CD1c-positive myeloid dendritic cell (primary cell): ENCODE measurements at regions not wholly inside any gene's neighbourhood (a gene's known extent, or its start where the extent isn't known, plus 50 kb on each side); places are given as distances from the start of the nearest gene placed in this dataset.

ENCODE experiments used
- DNase-seq: peaks from one replicate; pipeline ENCODE4 v3.0.0-alpha.2; 2016; ENCODE audit errors: extremely low spot score

DNA sequence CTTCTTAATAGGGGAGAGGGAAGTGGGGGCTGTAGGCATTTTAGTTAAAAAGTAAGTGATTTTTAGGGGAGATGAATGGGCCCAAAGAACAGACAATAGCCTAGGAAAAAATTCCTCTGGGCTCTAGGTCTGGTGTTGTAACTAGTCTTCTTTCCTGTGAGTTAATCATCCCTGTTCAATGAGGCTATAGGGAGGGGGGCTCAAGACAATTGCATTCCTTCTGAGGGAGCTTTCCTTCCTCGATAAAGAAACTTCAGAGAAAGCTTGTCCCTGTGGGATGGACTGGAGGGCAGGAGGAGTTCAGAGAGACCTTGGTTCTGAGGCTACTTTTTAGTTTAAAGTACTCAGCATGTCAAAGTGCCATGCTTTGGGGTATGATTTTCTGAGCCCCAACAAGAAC is 127.2 kb downstream of the BBS10 start:
- DNase-seq = no peak

- DNase-seq = no peak
Measured at GRCh38 chr12:76219806-76220205, 128.4 kb downstream of the BBS10 start.

DNA sequence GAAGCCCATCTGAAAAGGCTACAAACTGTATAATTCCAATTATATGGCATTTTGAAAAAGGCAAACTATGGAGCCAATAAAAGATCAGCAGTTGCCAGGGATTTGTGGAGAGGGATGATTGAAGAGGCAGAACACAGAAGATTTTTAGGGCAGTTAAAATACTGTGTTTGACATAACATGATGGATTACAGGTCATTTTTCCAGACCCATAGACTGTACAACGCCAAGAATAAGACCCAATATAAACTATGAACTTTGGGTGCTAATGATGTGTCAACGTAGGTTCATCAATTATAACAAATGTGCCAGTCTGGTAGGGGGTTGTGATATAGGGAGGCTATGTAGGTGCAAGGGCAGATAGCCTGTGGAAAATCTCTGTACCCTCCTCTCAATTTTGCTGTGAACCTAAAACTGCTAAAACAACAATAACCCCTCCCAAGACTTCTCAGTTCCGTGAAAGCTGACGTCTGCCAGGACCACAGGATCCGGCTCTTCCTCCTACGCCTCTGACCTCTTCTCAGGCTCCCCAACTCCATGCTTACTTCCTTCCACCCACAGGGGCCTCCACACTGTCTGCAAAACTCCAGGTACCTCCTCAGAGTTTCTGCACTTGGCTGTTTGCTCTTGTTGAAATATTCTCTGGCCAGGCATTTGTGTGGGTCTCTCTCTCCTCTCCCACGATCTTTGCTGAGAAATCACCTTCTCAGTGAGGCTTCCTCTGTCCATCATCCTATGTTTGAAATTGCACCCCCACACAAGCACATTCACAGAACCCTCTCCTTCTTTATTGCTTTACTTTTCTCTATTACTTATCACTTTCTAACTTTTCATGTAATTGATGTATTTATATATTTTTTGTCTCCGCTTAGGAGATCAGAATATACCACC is 131.4 kb downstream of the BBS10 start:
- peak; percentile 66 for DNase-seq

DNA sequence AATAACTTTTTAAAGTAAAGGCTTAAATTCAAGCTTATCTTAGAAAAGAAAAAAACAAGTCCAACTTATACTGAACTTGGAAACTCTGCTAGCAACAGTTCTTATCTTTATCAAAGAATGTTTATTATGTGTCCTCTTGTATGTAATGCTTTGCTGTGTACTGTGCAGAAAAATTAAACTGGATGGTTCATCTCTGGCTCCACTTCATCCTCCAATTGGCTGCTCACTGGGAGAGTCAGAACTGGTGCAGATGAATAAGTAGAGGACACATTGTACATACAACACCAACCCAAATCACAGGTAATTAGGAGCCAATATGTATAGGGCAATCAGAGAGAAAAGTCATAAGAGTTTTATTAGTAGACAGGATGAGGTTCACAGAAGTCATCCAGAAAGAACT is 123.6 kb upstream of the NAP1L1 start:
- no peak for DNase-seq

DNA sequence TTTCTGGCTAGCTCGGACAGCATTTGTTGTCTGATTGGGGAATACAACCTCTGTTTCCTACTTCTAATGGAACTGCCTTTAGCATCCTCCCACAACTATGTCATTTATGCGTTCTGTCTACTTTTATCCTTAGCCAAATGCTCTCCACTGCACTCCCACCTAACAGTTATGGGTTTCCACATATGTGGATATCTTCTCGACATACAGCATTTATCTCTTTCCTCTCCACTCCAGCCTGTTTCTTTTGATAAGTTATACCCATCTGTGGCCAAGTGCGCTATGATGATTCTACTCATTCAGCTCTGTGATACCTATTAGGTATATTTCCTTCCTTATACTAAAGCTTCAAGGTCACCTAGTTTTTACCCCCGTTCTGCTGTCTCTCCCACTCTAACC is 122.2 kb upstream of the NAP1L1 start:
- no peak for DNase-seq

- DNase-seq = no peak
Measured at GRCh38 chr12:76206039-76206676, 121.7 kb upstream of the NAP1L1 start.

GRCh38 chr12:76202621-76203020 is 118.1 kb upstream of the NAP1L1 start:
- DNase-seq = peak; percentile 27

DNA sequence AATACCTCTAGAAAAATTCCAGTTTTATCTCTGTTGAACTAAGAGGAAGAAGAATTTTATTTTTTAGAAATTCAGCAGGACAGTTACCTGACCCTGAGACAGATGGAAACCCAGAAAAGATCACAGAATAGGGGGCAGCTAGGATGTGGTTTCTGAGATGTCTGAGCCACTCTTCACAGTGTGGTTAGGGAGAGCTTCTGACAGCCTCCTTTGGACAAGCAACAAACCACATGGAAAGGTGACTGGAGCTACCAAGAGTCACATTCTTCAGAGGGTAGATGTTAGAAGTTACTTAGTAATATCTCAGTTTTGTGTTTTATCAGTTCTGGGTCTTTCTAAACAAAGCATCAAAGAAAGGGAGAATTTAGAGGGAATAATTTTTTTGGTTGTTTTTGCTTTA is 117.3 kb upstream of the NAP1L1 start:
- no peak for DNase-seq

DNA sequence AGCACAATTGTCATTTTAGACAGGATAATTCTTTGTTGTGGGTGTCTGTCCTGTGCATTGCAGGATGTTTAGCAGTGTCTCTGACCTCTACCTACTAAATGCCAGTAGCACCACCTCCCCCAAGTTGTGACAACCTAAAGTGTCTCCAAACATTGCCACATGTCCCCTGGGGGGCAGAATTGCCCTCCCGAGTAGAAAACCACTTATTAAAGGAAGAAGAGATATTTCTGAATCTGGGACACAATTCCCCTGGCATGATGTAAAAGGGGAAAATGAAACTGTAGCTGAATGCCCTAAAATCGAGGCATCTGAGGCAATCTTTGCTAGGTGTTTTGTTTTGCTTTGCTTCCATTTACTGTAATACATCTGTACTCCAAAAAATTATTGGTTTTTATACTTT is 116.8 kb upstream of the NAP1L1 start:
- DNase-seq = no peak

GRCh38 chr12:76199808-76200207 is 115.3 kb upstream of the NAP1L1 start:
- DNase-seq = peak; percentile 25

DNA sequence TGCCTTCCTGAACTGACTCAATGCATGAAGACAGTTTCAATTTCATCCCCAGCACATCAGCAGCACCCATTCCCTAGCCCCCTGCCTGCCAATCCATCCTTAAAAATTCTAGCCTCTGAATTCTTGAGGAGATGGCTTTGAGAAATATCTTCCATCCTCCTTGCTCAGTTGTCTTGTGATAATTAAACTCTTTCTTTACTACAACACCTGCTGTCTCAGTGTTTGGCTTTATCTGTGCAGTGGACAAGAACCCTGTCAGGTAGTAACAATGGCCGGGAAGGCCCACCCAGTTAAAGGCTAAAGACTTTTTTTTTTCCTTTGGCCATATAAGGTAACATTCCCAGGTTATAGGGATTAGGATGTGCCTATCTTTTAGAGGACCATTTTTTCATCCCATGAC is 114.4 kb upstream of the NAP1L1 start:
- DNase-seq = no peak

DNA sequence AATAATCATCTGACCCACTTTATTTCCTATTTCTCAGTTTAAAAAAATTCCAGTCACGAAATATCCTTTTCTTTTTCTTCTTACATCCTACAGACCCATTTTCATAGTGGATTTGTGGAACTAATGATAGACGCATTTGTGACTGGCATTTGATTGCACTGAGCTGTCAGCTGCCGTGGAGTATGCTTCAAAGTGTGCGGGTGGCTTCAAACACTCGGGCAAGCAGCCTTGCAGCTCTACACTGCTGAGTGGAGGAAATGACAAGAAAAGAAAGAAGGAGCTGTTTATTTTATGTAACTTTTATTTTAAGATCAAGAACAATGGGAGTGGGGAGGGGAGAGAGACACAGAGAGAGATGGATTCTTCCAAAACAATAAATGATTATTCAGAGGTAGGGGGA is 112.8 kb upstream of the NAP1L1 start:
- DNase-seq = no peak

- DNase-seq = no peak
Measured at GRCh38 chr12:76195920-76196319, 111.4 kb upstream of the NAP1L1 start.

DNA sequence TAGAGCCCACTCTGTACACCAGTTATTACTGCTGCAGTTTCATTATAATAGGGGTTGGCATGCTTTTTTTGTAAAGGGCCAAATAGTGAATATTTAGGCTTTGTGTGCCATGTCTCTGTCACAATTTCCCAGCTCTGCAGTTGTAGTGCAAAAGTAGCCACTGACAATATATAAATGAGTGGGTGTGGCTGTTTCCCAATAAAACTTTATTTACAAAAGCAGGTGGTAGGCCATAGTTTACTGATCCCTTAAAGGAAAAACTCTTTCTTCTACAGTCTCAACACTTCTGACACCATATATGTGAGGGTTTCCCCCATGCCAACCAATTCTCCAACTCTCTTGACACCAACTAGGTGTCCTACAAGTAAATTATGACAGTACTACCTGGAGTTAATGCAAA is 110.2 kb upstream of the NAP1L1 start:
- DNase-seq = no peak

DNA sequence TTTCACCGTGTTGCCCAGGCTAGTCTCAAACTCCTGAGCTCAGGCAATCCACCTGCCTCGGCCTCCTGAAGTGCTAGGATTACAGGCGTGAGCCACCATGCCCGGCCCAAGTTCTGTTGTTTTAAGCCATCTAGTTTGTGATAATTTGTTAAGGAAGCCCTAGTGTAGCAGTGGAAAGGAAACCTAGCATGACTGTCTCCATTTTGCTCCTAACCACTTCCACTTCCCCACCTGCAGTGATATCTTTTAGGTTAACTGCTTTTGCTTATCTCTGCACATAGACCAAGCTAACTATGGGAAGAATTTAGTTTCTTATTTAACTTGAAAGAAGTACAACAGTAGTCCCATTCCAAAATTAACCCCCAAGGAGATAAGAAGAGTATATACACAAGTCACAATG is 109.5 kb upstream of the NAP1L1 start:
- DNase-seq = no peak

DNA sequence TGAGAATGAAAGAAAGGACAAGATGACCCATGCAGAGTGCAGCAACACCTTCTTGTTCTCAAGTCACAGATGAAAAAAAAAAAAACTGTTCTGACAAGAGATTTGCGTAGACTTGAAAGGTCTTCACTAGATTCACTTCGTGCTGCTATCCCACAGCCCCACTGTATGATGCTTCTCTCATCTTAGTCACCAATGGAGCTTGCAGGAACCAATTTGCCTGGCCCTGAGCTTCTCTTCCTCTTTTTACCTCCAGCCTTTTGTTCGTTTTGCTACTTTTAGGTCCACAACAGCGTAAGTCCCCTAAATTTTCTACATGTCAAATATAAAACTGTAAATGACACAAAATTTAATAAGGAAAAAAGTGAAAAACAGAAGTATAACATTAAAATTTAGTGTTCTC is 107.9 kb upstream of the NAP1L1 start:
- peak; percentile 21 for DNase-seq

GRCh38 chr12:76190299-76190698 is 105.8 kb upstream of the NAP1L1 start:
- no peak for DNase-seq

- no peak for DNase-seq
Measured at GRCh38 chr12:76189851-76190250, 105.4 kb upstream of the NAP1L1 start.

DNA sequence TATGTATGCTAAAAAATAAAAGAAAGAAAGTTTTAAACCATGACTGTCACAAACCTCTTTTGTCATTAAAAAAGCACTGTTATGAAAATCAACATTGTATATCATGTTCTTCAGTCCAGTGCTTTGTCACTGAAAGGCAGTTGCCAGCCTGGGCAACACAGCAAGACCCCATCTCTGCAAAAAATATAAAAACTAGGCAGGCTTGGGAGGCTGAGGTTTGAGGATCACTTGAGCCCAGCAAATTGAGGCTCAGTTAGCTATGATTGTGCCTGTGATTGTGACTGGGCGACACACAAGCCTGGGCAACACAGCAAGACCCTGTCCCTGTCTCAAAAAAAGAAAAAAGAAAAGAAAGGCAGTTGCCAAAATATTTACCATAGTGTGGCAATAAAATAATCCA is 102.7 kb upstream of the NAP1L1 start:
- no peak for DNase-seq

DNA sequence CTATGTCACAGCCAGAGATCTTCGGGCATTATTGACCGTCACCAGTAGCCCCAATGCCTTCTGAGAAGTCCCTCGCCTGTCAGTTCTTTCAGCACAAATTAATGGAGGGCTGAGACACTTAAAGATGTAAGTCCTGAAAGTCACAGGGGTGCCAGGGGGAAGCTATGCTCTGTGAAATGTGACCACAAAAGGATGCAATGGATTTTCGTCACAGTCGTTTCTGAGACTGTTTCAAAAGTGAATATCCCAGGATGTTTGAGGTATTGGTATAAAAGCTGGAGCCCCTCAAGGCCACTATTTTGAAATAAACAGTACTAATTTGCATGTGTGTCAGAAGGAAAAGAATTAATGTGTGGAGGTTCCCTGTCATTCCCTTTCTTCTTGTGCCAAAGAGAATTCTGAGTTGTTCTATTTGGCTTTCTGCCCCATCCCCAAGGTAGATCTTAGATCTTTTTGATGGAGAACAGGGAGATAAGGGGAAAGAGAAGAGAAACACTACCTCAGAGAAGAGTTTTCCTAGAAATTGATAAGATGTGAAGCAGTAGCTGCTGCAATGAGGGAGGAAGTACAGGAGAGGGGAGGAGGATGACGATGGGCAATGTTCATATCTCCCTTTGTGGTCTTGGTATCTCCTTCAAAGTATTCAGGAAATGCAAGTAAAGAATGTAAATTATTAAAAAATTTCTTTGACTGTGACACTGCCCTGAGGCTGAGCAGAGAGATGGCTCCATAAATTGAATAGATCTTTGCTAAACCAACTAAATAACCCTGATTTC is 101.8 kb upstream of the NAP1L1 start:
- peak; percentile 28 for DNase-seq

GRCh38 chr12:76183459-76184186 is 99.1 kb upstream of the NAP1L1 start:
- peak; percentile 97 for DNase-seq
